ENCODE measurements at regions not wholly inside any gene's neighbourhood (a gene's known extent, or its start where the extent isn't known, plus 50 kb on each side); places are given as distances from the start of the nearest gene placed in this dataset.

DNA sequence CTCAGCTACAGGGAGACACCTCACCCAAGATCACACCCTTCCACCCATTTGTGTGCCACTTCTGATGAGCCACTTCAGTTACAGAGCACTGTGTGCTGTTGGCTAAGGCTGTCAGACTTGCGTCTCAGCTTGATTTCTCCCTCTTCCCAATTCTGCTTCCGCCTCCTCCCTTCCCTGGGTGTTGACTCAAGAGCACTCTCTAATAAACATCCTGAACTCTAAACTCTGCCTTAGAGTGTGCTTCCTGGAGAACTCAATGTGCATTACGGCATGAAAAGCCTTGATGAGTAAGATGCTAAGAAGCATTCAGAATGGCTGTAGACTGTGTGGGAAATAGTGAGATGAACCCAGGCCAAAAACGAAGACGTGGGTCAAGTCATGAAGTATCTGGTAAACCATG lies 54.9 kb upstream of the S1PR1 start:
- Histone ChIP-seq H3K36me3 (no peaks in the 10 kb centered on the region), H3F3A (ENCODE audit: low read depth) (no peaks in the 10 kb centered on the region), H2AFZ (replicated peaks) (no peak overlapping the region), H3K4me1 (no peaks in the 10 kb centered on the region), H3K4me2 (no peak overlapping the region), H3K4me3 (no peak overlapping the region), H4K20me1 (ENCODE audit: low read depth) (no peaks in the 10 kb centered on the region), H3K27ac (no peak overlapping the region), H3K9ac (no peak overlapping the region), H3K27me3 (no peaks in the 10 kb centered on the region), H3K9me3 (ENCODE audit: low read depth) (no peaks in the 10 kb centered on the region), H3K79me2 (ENCODE audit: low read depth) (no peaks in the 10 kb centered on the region)
- Mint-ChIP-seq H3K27me3 (ENCODE audit: insufficient read depth, low read depth) (peaks cover 6% of the 10 kb centered on the region), H3K9me3 (no peaks in the 10 kb centered on the region), H3K36me3 (no peaks in the 10 kb centered on the region), H3K4me1 (peaks cover 14% of the 10 kb centered on the region), H3K4me3 (no peak overlapping the region), H3K27ac (no peak overlapping the region)
- no peak for DNase-seq (ENCODE audit: low spot score)
- TF ChIP-seq EZH2phosphoT487 (IDR thresholded peaks at IDR 0.05) (no peak), CTCF (IDR thresholded peaks at IDR 0.05) (no peak)

GRCh38 chr1:101178688-101179491 lies 57.9 kb upstream of the S1PR1 start:
- Mint-ChIP-seq H3K27ac (peak overlapping the region; percentile 54), H3K4me1 (peaks cover 17% of the 10 kb centered on the region)
- no peak overlapping the region for H3K27ac ChIP-seq

DNA sequence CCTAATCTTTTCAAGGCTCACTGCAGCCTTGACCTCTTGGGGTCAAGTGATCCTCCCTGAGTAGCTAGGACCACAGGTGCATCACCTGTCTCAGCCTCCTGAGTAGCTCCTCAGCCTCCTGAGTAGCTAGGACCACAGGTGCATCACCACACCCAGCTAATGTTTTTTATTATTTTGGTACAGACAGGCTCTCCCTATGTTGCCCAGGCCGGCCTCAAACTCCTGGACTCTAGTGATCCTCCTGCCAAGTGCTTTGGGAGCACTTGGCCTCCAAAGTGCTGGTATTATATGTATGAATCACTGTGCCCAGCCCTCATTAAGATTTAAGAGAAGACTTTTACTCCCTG lies 58.5 kb upstream of the S1PR1 start:
- Histone ChIP-seq H3K79me2 (ENCODE audit: low read depth) (no peaks in the 10 kb centered on the region), H4K20me1 (ENCODE audit: low read depth) (no peaks in the 10 kb centered on the region), H3K4me3 (no peak overlapping the region), H3K27ac (no peak overlapping the region), H2AFZ (replicated peaks) (no peak overlapping the region), H3K27me3 (no peaks in the 10 kb centered on the region), H3F3A (ENCODE audit: low read depth) (no peaks in the 10 kb centered on the region), H3K36me3 (no peaks in the 10 kb centered on the region), H3K9ac (no peak overlapping the region), H3K9me3 (ENCODE audit: low read depth) (no peaks in the 10 kb centered on the region), H3K4me2 (no peak overlapping the region), H3K4me1 (no peaks in the 10 kb centered on the region)
- no peak overlapping the region for H3K4me3 Mint-ChIP-seq
- peaks cover 6% of the 10 kb centered on the region for H3K27me3 Mint-ChIP-seq (ENCODE audit: insufficient read depth, low read depth)
- no peaks in the 10 kb centered on the region for H3K36me3 Mint-ChIP-seq
- no peaks in the 10 kb centered on the region for H3K9me3 Mint-ChIP-seq
- TF ChIP-seq EZH2 (IDR thresholded peaks at IDR 0.05) = no peak
- TF ChIP-seq CTCF (IDR thresholded peaks at IDR 0.05) = no peak
- TF ChIP-seq EZH2phosphoT487 (IDR thresholded peaks at IDR 0.05) = no peak
- peak overlapping the region; percentile 54 for H3K27ac Mint-ChIP-seq
- H3K4me1 Mint-ChIP-seq = peaks cover 17% of the 10 kb centered on the region
- DNase-seq (ENCODE audit: low spot score) = no peak

More at GRCh38 chr1:101178688-101179491, 57.9 kb upstream of the S1PR1 start:
- H3K9ac ChIP-seq = no peak overlapping the region
- H3F3A ChIP-seq (ENCODE audit: low read depth) = no peaks in the 10 kb centered on the region
- H3K4me1 ChIP-seq = no peaks in the 10 kb centered on the region
- no peaks in the 10 kb centered on the region for H3K27me3 ChIP-seq
- no peak overlapping the region for H2AFZ ChIP-seq (replicated peaks)
- no peak overlapping the region for H3K4me3 ChIP-seq
- no peaks in the 10 kb centered on the region for H3K79me2 ChIP-seq (ENCODE audit: low read depth)
- H3K36me3 Mint-ChIP-seq = no peaks in the 10 kb centered on the region
- TF ChIP-seq EZH2 (IDR thresholded peaks at IDR 0.05) = no peak
- no peak for TF ChIP-seq CTCF (IDR thresholded peaks at IDR 0.05)
- TF ChIP-seq EZH2phosphoT487 (IDR thresholded peaks at IDR 0.05) = no peak
- no peak overlapping the region for H3K4me2 ChIP-seq
- no peaks in the 10 kb centered on the region for H4K20me1 ChIP-seq (ENCODE audit: low read depth)
- H3K4me3 Mint-ChIP-seq = no peak overlapping the region
- H3K9me3 ChIP-seq (ENCODE audit: low read depth) = no peaks in the 10 kb centered on the region
- H3K9me3 Mint-ChIP-seq = no peaks in the 10 kb centered on the region
- peaks cover 6% of the 10 kb centered on the region for H3K27me3 Mint-ChIP-seq (ENCODE audit: insufficient read depth, low read depth)
- H3K36me3 ChIP-seq = no peaks in the 10 kb centered on the region
- DNase-seq (ENCODE audit: low spot score) = no peak

Measured in neural progenitor cell (in vitro differentiated cells).